Embryonic facial prominence (tissue), 1 donor: ENCODE measurements at regions not wholly inside any gene's neighbourhood (a gene's known extent, or its start where the extent isn't known, plus 50 kb on each side); places are given as distances from the start of the nearest gene placed in this dataset.

ENCODE experiments used
- DNase-seq: peaks from one replicate; pipeline ENCODE4 v3.0.0-alpha.2; 2016; ENCODE audit errors: extremely low spot score

- DNase-seq: no peak
Measured at GRCh38 chr3:107992976-107993684, 97.7 kb downstream of the CD47 start.

- no peak for DNase-seq
Measured at GRCh38 chr3:107990926-107991325, 99.9 kb downstream of the CD47 start.

GRCh38 chr3:107990433-107990832 is 100.4 kb downstream of the CD47 start:
- no peak for DNase-seq

GRCh38 chr3:107989661-107990060 is 101.2 kb downstream of the CD47 start:
- DNase-seq: no peak

- no peak for DNase-seq
Measured at GRCh38 chr3:107988460-107989175, 102.2 kb downstream of the CD47 start.

GRCh38 chr3:107987036-107987939 is 103.5 kb downstream of the CD47 start:
- peak; percentile 34 for DNase-seq

GRCh38 chr3:107986505-107986904 is 104.3 kb downstream of the CD47 start:
- no peak for DNase-seq

GRCh38 chr3:107985496-107985895 is 105.3 kb downstream of the CD47 start:
- no peak for DNase-seq

- DNase-seq: no peak
Measured at GRCh38 chr3:107983247-107983646, 107.6 kb downstream of the CD47 start.

GRCh38 chr3:107982165-107982564 is 108.7 kb downstream of the CD47 start:
- DNase-seq: no peak

GRCh38 chr3:107981471-107982111 is 109.2 kb downstream of the CD47 start:
- DNase-seq: no peak

- no peak for DNase-seq
Measured at GRCh38 chr3:107979538-107979937, 111.3 kb downstream of the CD47 start.

- no peak for DNase-seq
Measured at GRCh38 chr3:107978131-107979055, 112.4 kb downstream of the CD47 start.

GRCh38 chr3:107977221-107978130 is 113.4 kb downstream of the CD47 start:
- no peak for DNase-seq

- no peak for DNase-seq
Measured at GRCh38 chr3:107976202-107976800, 114.5 kb downstream of the CD47 start.

- DNase-seq: no peak
Measured at GRCh38 chr3:107975529-107976201, 115.2 kb downstream of the CD47 start.

GRCh38 chr3:107973961-107974360 is 116.9 kb downstream of the CD47 start:
- no peak for DNase-seq

- no peak for DNase-seq
Measured at GRCh38 chr3:107973152-107973551, 117.7 kb downstream of the CD47 start.
